ENCODE measurements at regions not wholly inside any gene's neighbourhood (a gene's known extent, or its start where the extent isn't known, plus 50 kb on each side); places are given as distances from the start of the nearest gene placed in this dataset.

- H2AK9ac ChIP-seq (replicated peaks; ENCODE audit: low read depth, low read length, poor library complexity): no peak overlapping the region
- 15% methylated on average over 2 of the region's 4 CpGs; no CpG with 5 or more reads in 1 of the 2 experiments for WGBS, 2 experiments (ENCODE audit: extremely low coverage in 2 of 2, insufficient read length in 1 of 2)
- no TSS peak for BruUV-seq (replicated peaks)
- H2AFZ ChIP-seq (replicated peaks; ENCODE audit: low read length, poor library complexity): no peak overlapping the region
- DNase-seq: no peak
- H3K56ac ChIP-seq (ENCODE audit: extremely low read depth, insufficient read depth, low read length): no peak overlapping the region
- H4K91ac ChIP-seq (ENCODE audit: insufficient read depth, low read depth, low read length): no peak overlapping the region
- no peak overlapping the region for H2BK15ac ChIP-seq (ENCODE audit: low read depth, low read length)
- no peak overlapping the region for H3K4me2 ChIP-seq (ENCODE audit: low read depth, low read length)
- ATAC-seq (ENCODE audit: low read depth): no peak
- H3K9me1 ChIP-seq (ENCODE audit: insufficient read depth, low read length): no peaks in the 10 kb centered on the region
- dilution Hi-C loops (cut with HindIII; ENCODE audit: low sequenced_read_pairs, unreplicated experiment): no loop called here
- H4K20me1 ChIP-seq (ENCODE audit: insufficient read depth, low read length): no peaks in the 10 kb centered on the region
- H4K8ac ChIP-seq (ENCODE audit: low read depth in 2 of 2, low read length in 2 of 2): no peak overlapping the region
- TF ChIP-seq CEBPB (IDR thresholded peaks at IDR 0.05; ENCODE audit: low read depth, low read length) (no peak), RAD21 (IDR thresholded peaks at IDR 0.05; ENCODE audit: low read length) (no peak), RFX5 (IDR thresholded peaks at IDR 0.05; ENCODE audit: low read depth, low read length) (no peak), FOS (IDR thresholded peaks at IDR 0.05; ENCODE audit: low read depth, low read length) (no peak), CHD1 (IDR thresholded peaks at IDR 0.05; ENCODE audit: low read depth, low read length) (no peak), NFE2L2 (IDR thresholded peaks at IDR 0.05; ENCODE audit: low read depth, low read length) (no peak), MAFK (IDR thresholded peaks at IDR 0.05; ENCODE audit: low read depth, low read length) (no peak), BHLHE40 (IDR thresholded peaks at IDR 0.05; ENCODE audit: low read depth, low read length) (no peak), RCOR1 (IDR thresholded peaks at IDR 0.05; ENCODE audit: insufficient replicate concordance, low read length) (no peak), CTCF (conservative IDR thresholded peaks at IDR 0.05; ENCODE audit: low read depth, low read length) (no peak), MAZ (IDR thresholded peaks at IDR 0.05; ENCODE audit: borderline replicate concordance, low read depth, low read length) (no peak), MXI1 (IDR thresholded peaks at IDR 0.05; ENCODE audit: borderline replicate concordance, low read depth, low read length) (no peak), SMC3 (IDR thresholded peaks at IDR 0.05; ENCODE audit: low read depth, low read length) (no peak)
- TF ChIP-seq, protein P1, sequence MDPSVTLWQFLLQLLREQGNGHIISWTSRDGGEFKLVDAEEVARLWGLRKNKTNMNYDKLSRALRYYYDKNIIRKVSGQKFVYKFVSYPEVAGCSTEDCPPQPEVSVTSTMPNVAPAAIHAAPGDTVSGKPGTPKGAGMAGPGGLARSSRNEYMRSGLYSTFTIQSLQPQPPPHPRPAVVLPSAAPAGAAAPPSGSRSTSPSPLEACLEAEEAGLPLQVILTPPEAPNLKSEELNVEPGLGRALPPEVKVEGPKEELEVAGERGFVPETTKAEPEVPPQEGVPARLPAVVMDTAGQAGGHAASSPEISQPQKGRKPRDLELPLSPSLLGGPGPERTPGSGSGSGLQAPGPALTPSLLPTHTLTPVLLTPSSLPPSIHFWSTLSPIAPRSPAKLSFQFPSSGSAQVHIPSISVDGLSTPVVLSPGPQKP (IDR thresholded peaks at IDR 0.05; ENCODE audit: borderline replicate concordance, low read depth, low read length): no peak
- H3K18ac ChIP-seq (ENCODE audit: low read depth, low read length): no peak overlapping the region
- intact Hi-C loops (cut with micrococcal nuclease): no loop called here
- no peak overlapping the region for H3K9ac ChIP-seq (ENCODE audit: low read depth, low read length)
- no peak overlapping the region for H2BK20ac ChIP-seq (ENCODE audit: low read depth, low read length)
- no peak overlapping the region for H3K4ac ChIP-seq (ENCODE audit: low read depth, low read length)
- H3K4me1 ChIP-seq (ENCODE audit: control insufficient read depth, insufficient read depth, low read length): no peaks in the 10 kb centered on the region
- no peaks in the 10 kb centered on the region for H3K9me3 ChIP-seq (ENCODE audit: control insufficient read depth, insufficient read depth, low read length)
- H3K79me1 ChIP-seq (ENCODE audit: low read depth in 1 of 2, low read length in 2 of 2): no peaks in the 10 kb centered on the region
- no peak overlapping the region for H3K4me3 ChIP-seq (ENCODE audit: insufficient read depth, low read depth, low read length)
- H4K5ac ChIP-seq (ENCODE audit: low read depth, low read length): no peak overlapping the region
- no peaks in the 10 kb centered on the region for H3K27me3 ChIP-seq (ENCODE audit: control insufficient read depth, insufficient read depth, low read length)
- no peak overlapping the region for H3K14ac ChIP-seq (replicated peaks; ENCODE audit: low read depth, low read length)
- ChIA-PET POLR2A (ENCODE audit: unreplicated experiment) (no interaction called here), CTCF (no interaction called here)
- no peaks in the 10 kb centered on the region for H3K36me3 ChIP-seq (ENCODE audit: control insufficient read depth, insufficient read depth, low read length)
- no peak overlapping the region for H3K27ac ChIP-seq (ENCODE audit: insufficient read depth, low read length)
- in situ Hi-C loops (cut with MboI; ENCODE audit: low sequenced_read_pairs): no loop called here
- H2BK5ac ChIP-seq (ENCODE audit: low read depth, low read length, poor library complexity, severe bottlenecking): no peak overlapping the region
- H2BK120ac ChIP-seq (ENCODE audit: low read depth, low read length): no peak overlapping the region
- no peak overlapping the region for H3K23ac ChIP-seq (ENCODE audit: low read depth, low read length)
- H2AK5ac ChIP-seq (ENCODE audit: low read depth, low read length): no peak overlapping the region
Measured at GRCh38 chr2:134771313-134771801, 52.6 kb upstream of the TMEM163 start.
